Activated naive CD8-positive, alpha-beta T cell treated with anti-CD3 and anti-CD28 coated beads for 36 hours (primary cell): ENCODE measurements at regions not wholly inside any gene's neighbourhood (a gene's known extent, or its start where the extent isn't known, plus 50 kb on each side); places are given as distances from the start of the nearest gene placed in this dataset.

Experiments used
- DNase-seq: peaks from one replicate; pipeline ENCODE4 v3.0.0; 2021
- H3K27ac Mint-ChIP-seq: one replicate; pipeline ENCODE4 v1.8.0; 2022; ENCODE audit warnings: mild to moderate bottlenecking, moderate library complexity, mixed read lengths
- H3K27me3 Mint-ChIP-seq: one replicate; pipeline ENCODE4 v1.8.0; 2022; ENCODE audit warnings: mild to moderate bottlenecking, mixed read lengths
- H3K36me3 Mint-ChIP-seq: one replicate; pipeline ENCODE4 v1.8.0; 2021; ENCODE audit warnings: mild to moderate bottlenecking, mixed read lengths
- H3K4me1 Mint-ChIP-seq: one replicate; pipeline ENCODE4 v1.8.0; 2021; ENCODE audit warnings: mixed read lengths
- H3K4me3 Mint-ChIP-seq: one replicate; pipeline ENCODE4 v1.8.0; 2022; ENCODE audit warnings: mild to moderate bottlenecking, moderate library complexity, mixed read lengths
- H3K9me3 Mint-ChIP-seq: one replicate; pipeline ENCODE4 v1.8.0; 2022; ENCODE audit warnings: mixed read lengths

- H3K27me3 Mint-ChIP-seq, result no peaks in the 10 kb centered on the region
- DNase-seq, result no peak
- H3K4me1 Mint-ChIP-seq, result no peaks in the 10 kb centered on the region
- no peak overlapping the region for H3K4me3 Mint-ChIP-seq
- H3K9me3 Mint-ChIP-seq, result no peaks in the 10 kb centered on the region
- H3K36me3 Mint-ChIP-seq, result no peaks in the 10 kb centered on the region
- no peak overlapping the region for H3K27ac Mint-ChIP-seq
Observed at GRCh38 chr4:148999924-149000323, 557.7 kb upstream of the NR3C2 start.

GRCh38 chr4:148998719-148999118 is 556.5 kb upstream of the NR3C2 start:
- no peaks in the 10 kb centered on the region for H3K27me3 Mint-ChIP-seq
- no peaks in the 10 kb centered on the region for H3K4me1 Mint-ChIP-seq
- no peak for DNase-seq
- H3K9me3 Mint-ChIP-seq, result no peaks in the 10 kb centered on the region
- no peaks in the 10 kb centered on the region for H3K36me3 Mint-ChIP-seq
- H3K27ac Mint-ChIP-seq, result no peak overlapping the region
- H3K4me3 Mint-ChIP-seq, result no peak overlapping the region

GRCh38 chr4:148986951-148987350 is 544.7 kb upstream of the NR3C2 start:
- Mint-ChIP-seq H3K27ac (no peak overlapping the region), H3K27me3 (no peaks in the 10 kb centered on the region), H3K4me1 (no peaks in the 10 kb centered on the region), H3K9me3 (peaks cover 3% of the 10 kb centered on the region), H3K4me3 (no peak overlapping the region), H3K36me3 (no peaks in the 10 kb centered on the region)
- DNase-seq, result no peak

- Mint-ChIP-seq H3K4me1 (no peaks in the 10 kb centered on the region), H3K9me3 (peaks cover 3% of the 10 kb centered on the region), H3K36me3 (no peaks in the 10 kb centered on the region), H3K27me3 (no peaks in the 10 kb centered on the region), H3K4me3 (no peak overlapping the region), H3K27ac (no peak overlapping the region)
- DNase-seq, result no peak
Observed at GRCh38 chr4:148984951-148985350, 542.7 kb upstream of the NR3C2 start.

GRCh38 chr4:148982200-148982599 is 540.0 kb upstream of the NR3C2 start:
- H3K36me3 Mint-ChIP-seq, result no peaks in the 10 kb centered on the region
- H3K4me1 Mint-ChIP-seq, result no peaks in the 10 kb centered on the region
- DNase-seq, result no peak
- H3K27me3 Mint-ChIP-seq, result no peaks in the 10 kb centered on the region
- H3K4me3 Mint-ChIP-seq, result no peak overlapping the region
- H3K9me3 Mint-ChIP-seq, result peaks cover 3% of the 10 kb centered on the region
- no peak overlapping the region for H3K27ac Mint-ChIP-seq

- DNase-seq, result no peak
- H3K27me3 Mint-ChIP-seq, result no peaks in the 10 kb centered on the region
- no peak overlapping the region for H3K4me3 Mint-ChIP-seq
- H3K36me3 Mint-ChIP-seq, result no peaks in the 10 kb centered on the region
- no peak overlapping the region for H3K27ac Mint-ChIP-seq
- H3K9me3 Mint-ChIP-seq, result no peaks in the 10 kb centered on the region
- H3K4me1 Mint-ChIP-seq, result no peaks in the 10 kb centered on the region
Observed at GRCh38 chr4:148980782-148981480, 538.7 kb upstream of the NR3C2 start.

- Mint-ChIP-seq H3K27me3 (no peaks in the 10 kb centered on the region), H3K9me3 (no peaks in the 10 kb centered on the region), H3K27ac (no peak overlapping the region), H3K4me3 (no peak overlapping the region), H3K36me3 (no peaks in the 10 kb centered on the region), H3K4me1 (no peaks in the 10 kb centered on the region)
- no peak for DNase-seq
Observed at GRCh38 chr4:148978301-148978700, 536.1 kb upstream of the NR3C2 start.

- DNase-seq, result no peak
- no peaks in the 10 kb centered on the region for H3K9me3 Mint-ChIP-seq
- no peaks in the 10 kb centered on the region for H3K4me1 Mint-ChIP-seq
- no peaks in the 10 kb centered on the region for H3K27me3 Mint-ChIP-seq
- no peak overlapping the region for H3K4me3 Mint-ChIP-seq
- no peak overlapping the region for H3K27ac Mint-ChIP-seq
- no peaks in the 10 kb centered on the region for H3K36me3 Mint-ChIP-seq
Observed at GRCh38 chr4:148975464-148975863, 533.2 kb upstream of the NR3C2 start.

GRCh38 chr4:148965080-148965479 is 522.9 kb upstream of the NR3C2 start:
- no peak for DNase-seq
- peaks cover 14% of the 10 kb centered on the region for H3K27me3 Mint-ChIP-seq
- H3K4me3 Mint-ChIP-seq, result no peak overlapping the region
- H3K36me3 Mint-ChIP-seq, result no peaks in the 10 kb centered on the region
- no peak overlapping the region for H3K27ac Mint-ChIP-seq
- no peaks in the 10 kb centered on the region for H3K4me1 Mint-ChIP-seq
- H3K9me3 Mint-ChIP-seq, result peaks cover 1% of the 10 kb centered on the region

- Mint-ChIP-seq H3K27me3 (peaks cover 14% of the 10 kb centered on the region), H3K4me3 (no peak overlapping the region), H3K27ac (no peak overlapping the region), H3K36me3 (no peaks in the 10 kb centered on the region), H3K9me3 (peaks cover 1% of the 10 kb centered on the region), H3K4me1 (no peaks in the 10 kb centered on the region)
- no peak for DNase-seq
Observed at GRCh38 chr4:148964456-148964855, 522.2 kb upstream of the NR3C2 start.

- peaks cover 14% of the 10 kb centered on the region for H3K27me3 Mint-ChIP-seq
- H3K9me3 Mint-ChIP-seq, result peaks cover 1% of the 10 kb centered on the region
- no peak overlapping the region for H3K27ac Mint-ChIP-seq
- no peaks in the 10 kb centered on the region for H3K4me1 Mint-ChIP-seq
- no peaks in the 10 kb centered on the region for H3K36me3 Mint-ChIP-seq
- no peak for DNase-seq
- H3K4me3 Mint-ChIP-seq, result no peak overlapping the region
Observed at GRCh38 chr4:148962539-148963290, 520.5 kb upstream of the NR3C2 start.

GRCh38 chr4:148961526-148961925 is 519.3 kb upstream of the NR3C2 start:
- Mint-ChIP-seq H3K9me3 (peaks cover 1% of the 10 kb centered on the region), H3K4me1 (no peaks in the 10 kb centered on the region), H3K27me3 (peaks cover 14% of the 10 kb centered on the region), H3K36me3 (no peaks in the 10 kb centered on the region), H3K27ac (no peak overlapping the region), H3K4me3 (no peak overlapping the region)
- no peak for DNase-seq

- no peak for DNase-seq
- Mint-ChIP-seq H3K4me1 (no peaks in the 10 kb centered on the region), H3K4me3 (no peak overlapping the region), H3K36me3 (no peaks in the 10 kb centered on the region), H3K27me3 (peaks cover 7% of the 10 kb centered on the region), H3K9me3 (peaks cover 1% of the 10 kb centered on the region), H3K27ac (no peak overlapping the region)
Observed at GRCh38 chr4:148958317-148958716, 516.1 kb upstream of the NR3C2 start.

- Mint-ChIP-seq H3K4me3 (no peak overlapping the region), H3K9me3 (no peaks in the 10 kb centered on the region), H3K4me1 (no peaks in the 10 kb centered on the region), H3K27ac (no peak overlapping the region), H3K27me3 (no peaks in the 10 kb centered on the region), H3K36me3 (no peaks in the 10 kb centered on the region)
- DNase-seq, result no peak
Observed at GRCh38 chr4:148955564-148956297, 513.5 kb upstream of the NR3C2 start.

- Mint-ChIP-seq H3K27ac (no peak overlapping the region), H3K27me3 (no peaks in the 10 kb centered on the region), H3K36me3 (no peaks in the 10 kb centered on the region), H3K9me3 (no peaks in the 10 kb centered on the region), H3K4me1 (no peaks in the 10 kb centered on the region), H3K4me3 (no peak overlapping the region)
- DNase-seq, result no peak
Observed at GRCh38 chr4:148954011-148954749, 512.0 kb upstream of the NR3C2 start.
